Hematopoietic multipotent progenitor cell treated with erythropoietin and hydrocortisone succinate and interleukin-3 and kit ligand, for 6 days (in vitro differentiated cells): ENCODE measurements at regions not wholly inside any gene's neighbourhood (a gene's known extent, or its start where the extent isn't known, plus 50 kb on each side); places are given as distances from the start of the nearest gene placed in this dataset.

Source experiments
- DNase-seq: peaks from one replicate; pipeline ENCODE4 v3.0.0-alpha.2; 2015

DNA sequence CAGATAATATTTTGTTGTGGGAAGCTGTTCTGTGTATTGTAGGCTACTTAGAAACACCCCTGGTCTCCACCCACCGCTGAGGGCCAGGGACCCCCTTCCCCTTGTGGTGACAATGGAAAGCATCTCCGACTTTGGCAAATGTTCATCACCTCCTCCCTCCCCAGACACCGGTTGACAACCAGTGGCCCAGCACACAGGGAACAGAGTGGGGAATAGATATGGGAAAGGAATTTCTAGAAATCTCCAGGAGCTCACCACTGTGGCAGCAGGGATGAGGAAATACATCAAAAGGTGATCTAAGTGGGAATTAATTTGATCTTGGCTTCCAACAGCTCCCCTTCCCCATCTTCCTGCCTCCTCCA, 257.3 kb upstream of the FOXQ1 start:
- no peak for DNase-seq

GRCh38 chr6:1053586-1053985, 258.3 kb upstream of the FOXQ1 start:
- no peak for DNase-seq

GRCh38 chr6:1052262-1052661, 259.6 kb upstream of the FOXQ1 start:
- DNase-seq = no peak

- DNase-seq = no peak
Observed at GRCh38 chr6:1049900-1050299, 262.0 kb upstream of the FOXQ1 start.

- DNase-seq = no peak
Observed at GRCh38 chr6:1049170-1049569, 262.7 kb upstream of the FOXQ1 start.

DNA sequence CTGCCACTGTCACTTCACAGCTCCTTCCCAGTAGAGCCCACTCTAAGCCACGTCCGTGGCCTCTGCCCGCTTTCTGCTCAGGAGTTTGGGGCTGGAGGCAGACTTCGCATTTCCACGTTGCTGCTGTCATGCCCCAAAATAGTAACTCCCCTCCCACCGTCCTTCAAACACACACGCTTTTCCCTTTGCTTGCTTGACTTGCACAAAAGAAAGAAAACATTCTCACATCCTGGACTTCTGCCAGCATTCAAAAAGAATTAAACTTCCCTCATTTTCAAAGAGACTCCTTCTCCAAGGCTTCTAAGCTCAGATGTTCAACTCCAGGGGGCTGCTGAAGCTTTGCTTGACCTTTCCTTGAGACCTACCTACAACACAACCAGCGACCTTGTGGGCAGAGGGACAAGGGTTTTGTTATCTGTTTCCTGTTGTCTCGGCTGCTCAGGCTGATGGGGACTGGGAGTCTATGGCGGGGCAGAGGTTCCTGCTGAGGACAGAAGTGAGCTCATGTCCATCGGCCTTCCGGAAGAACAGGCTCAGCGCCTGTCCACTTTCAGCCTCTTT, 263.8 kb upstream of the FOXQ1 start:
- no peak for DNase-seq

DNA sequence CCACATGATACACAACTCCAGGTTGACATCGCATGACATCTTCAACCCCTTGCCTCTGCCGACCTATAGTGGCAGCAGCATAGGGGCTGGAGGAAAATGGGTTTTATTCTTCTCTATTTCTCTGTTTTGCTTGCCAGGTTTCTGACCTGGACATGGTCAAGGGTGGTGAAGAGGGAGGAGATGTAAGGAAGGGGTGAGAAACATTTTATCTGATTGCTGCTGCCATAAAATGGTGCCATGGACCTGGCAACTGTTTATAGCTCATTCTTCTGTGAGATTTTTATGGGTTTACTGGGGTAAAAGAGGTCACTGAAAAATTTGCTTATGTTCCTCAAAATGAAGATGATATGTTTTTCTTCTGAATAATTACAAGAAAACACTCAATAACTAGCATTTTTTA, 266.7 kb upstream of the FOXQ1 start:
- DNase-seq = no peak

DNA sequence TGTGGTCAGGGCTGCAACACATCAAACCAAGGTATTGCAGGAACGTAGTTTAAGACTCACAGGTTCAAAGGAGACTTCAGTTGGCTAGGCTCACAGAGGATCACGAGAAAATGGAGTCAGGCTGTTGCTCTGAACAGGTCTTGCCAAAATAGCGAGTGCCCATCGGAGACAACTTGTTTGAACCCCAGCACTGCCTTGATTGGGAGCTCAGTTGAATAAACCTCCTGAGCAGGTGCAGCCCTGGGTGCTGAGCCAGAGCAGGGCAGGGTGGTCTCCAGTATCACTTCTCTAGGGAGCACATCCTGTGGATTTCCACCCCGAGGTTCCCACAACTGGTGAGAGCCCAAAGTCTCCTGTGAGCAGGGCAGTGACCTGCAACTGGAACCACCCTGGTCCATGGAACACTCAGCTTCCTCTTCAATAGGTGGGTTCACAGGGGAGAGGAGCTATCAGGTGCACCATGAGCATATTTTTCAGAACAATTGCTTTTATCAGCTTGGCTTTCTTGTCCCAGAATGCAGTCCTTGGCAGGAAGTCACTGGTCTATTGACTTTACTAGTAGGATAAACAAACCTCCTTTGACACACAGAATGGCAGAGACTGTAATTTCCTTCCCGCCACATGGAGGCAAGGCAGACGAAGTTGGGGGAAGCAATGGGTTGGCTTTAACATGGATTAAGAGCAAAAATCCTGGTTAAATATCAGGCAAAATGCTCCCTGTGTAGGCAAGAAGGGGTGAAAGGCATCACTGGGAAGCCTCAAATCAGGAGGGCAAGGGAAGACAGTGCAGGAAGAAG, 267.7 kb upstream of the FOXQ1 start:
- no peak for DNase-seq

GRCh38 chr6:1043458-1043836, 268.5 kb upstream of the FOXQ1 start:
- DNase-seq = no peak

- no peak for DNase-seq
Observed at GRCh38 chr6:1042583-1043457, 269.1 kb upstream of the FOXQ1 start.

- no peak for DNase-seq
Observed at GRCh38 chr6:1040393-1040792, 271.5 kb upstream of the FOXQ1 start.

- DNase-seq = no peak
Observed at GRCh38 chr6:1039746-1040145, 272.2 kb upstream of the FOXQ1 start.

GRCh38 chr6:1039191-1039590, 272.7 kb upstream of the FOXQ1 start:
- no peak for DNase-seq

DNA sequence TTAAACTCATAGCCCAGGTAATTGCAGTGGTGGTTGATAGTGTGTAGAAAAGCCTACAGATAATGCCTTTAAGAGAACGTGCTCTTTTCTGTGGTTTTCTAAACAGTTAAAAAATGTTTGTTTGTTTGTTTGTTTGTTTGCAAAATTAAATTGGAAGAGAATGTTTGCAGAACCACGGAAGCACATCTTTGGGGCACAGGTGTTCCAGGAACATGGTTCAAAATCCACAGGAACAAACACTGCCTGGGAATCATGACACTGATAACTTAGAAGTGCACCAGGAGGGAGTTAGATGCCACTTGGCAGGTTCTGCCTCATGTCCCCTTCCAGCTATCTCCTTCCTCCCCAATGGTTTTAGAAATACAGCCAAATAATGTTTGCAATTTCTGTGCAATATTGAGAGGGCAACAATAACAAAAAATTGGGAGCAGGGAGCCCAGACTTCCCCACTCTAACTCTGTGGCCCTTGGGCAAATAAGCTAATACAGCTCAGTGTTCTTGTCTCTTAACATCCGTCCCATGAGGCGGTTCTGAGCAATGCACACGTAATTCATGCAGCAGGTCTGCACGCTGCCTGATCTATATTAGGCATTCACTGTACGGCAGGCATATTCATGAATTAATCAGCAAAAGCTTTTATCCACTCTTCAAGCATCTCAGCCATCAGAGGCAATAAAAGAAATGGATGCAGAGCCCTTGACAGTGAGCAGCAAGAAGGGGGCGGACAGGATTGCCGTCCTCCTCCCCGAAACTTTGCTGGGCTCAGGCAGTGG, 274.3 kb upstream of the FOXQ1 start:
- DNase-seq = no peak

GRCh38 chr6:1035401-1035800, 276.5 kb upstream of the FOXQ1 start:
- DNase-seq = no peak

DNA sequence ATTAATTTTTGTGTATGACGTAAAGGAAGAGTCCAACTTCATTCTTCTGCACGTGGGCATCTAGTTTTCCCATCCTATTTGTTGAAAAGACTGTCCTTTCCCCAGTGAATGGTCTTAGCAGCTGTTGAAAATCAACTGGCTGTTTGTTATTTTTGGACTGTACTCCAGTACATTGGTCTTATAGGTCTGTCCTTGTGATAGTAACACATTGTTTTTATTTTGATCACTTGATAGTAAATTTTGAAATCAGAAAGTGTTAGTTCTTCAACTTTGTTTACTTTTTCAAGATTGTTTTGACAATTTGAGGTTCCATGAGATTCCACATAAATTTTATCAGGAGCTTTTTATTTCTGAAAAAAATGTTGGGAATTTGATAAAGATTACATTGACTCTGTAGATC, 280.2 kb upstream of the FOXQ1 start:
- no peak for DNase-seq

DNA sequence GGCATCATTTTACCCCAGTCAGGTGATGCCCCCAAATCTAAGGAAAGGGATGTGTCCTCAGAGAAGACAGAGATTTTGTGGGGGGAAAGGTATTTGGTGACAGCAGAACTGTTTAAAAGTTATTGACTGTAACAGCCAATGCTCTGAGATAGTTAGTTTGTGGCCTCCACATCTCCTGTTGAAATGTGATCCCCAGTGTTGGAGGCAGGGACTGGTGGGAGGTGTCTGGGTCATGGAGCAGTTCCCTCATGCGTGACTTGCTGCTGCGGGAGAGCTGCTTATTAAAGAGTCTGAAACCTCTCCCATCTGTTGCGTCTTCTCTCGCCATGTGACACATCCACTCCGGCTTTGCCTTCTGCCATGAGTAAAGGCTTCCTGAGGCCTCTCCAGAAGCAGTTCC, 282.8 kb upstream of the FOXQ1 start:
- no peak for DNase-seq

DNA sequence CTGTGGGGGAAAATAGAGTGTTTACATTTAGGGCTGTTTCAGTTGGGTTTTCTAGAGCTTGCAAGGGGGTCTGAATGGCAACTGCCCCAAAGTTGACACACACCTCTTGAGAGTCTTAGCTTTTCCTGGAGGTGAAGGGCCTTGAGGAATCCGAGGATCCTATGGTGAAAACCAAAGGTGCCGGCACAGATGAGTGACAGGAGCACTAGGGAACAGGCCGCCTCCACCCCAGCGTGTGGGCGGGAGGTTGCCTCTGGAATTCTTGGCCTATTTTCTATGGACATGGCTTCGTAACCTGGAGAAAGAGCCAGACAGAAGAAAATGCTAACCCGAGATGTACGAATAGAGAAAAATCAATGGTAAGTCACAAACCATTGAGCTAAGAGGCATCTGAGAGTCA, 283.2 kb upstream of the FOXQ1 start:
- DNase-seq = no peak

- no peak for DNase-seq
Observed at GRCh38 chr6:1027795-1028569, 283.9 kb upstream of the FOXQ1 start.

GRCh38 chr6:1027109-1027794, 284.6 kb upstream of the FOXQ1 start:
- no peak for DNase-seq

- no peak for DNase-seq
Observed at GRCh38 chr6:1025821-1026220, 286.1 kb upstream of the FOXQ1 start.

GRCh38 chr6:1024587-1024986, 287.3 kb upstream of the FOXQ1 start:
- no peak for DNase-seq
